OCI-LY1 (cell line): ENCODE measurements at regions not wholly inside any gene's neighbourhood (a gene's known extent, or its start where the extent isn't known, plus 50 kb on each side); places are given as distances from the start of the nearest gene placed in this dataset.

ENCODE experiments used
- CTCF ChIP-seq: fragments of 200-600 bp; sonication (generic), shearing (Covaris generic); IDR thresholded peaks from 2 replicates; pipeline ENCODE4 v1.5.1; 2017; ENCODE audit warnings: mild to moderate bottlenecking, antibody characterized with exemption, low read length, moderate library complexity, mixed read lengths
- EZH2 ChIP-seq: fragments of 200-600 bp; sonication (generic), shearing (Covaris generic); IDR thresholded peaks from 2 replicates; pipeline ENCODE4 v1.8.0; 2017; ENCODE audit warnings: borderline replicate concordance, mixed run types, mild to moderate bottlenecking, antibody characterized with exemption, low read length, moderate library complexity, mixed read lengths

- TF ChIP-seq CTCF (no peak), EZH2 (no peak)
Measured at GRCh38 chr18:9017167-9017904, 85.2 kb upstream of the NDUFV2 start.
